ENCODE measurements at regions not wholly inside any gene's neighbourhood (a gene's known extent, or its start where the extent isn't known, plus 50 kb on each side); places are given as distances from the start of the nearest gene placed in this dataset.

DNA sequence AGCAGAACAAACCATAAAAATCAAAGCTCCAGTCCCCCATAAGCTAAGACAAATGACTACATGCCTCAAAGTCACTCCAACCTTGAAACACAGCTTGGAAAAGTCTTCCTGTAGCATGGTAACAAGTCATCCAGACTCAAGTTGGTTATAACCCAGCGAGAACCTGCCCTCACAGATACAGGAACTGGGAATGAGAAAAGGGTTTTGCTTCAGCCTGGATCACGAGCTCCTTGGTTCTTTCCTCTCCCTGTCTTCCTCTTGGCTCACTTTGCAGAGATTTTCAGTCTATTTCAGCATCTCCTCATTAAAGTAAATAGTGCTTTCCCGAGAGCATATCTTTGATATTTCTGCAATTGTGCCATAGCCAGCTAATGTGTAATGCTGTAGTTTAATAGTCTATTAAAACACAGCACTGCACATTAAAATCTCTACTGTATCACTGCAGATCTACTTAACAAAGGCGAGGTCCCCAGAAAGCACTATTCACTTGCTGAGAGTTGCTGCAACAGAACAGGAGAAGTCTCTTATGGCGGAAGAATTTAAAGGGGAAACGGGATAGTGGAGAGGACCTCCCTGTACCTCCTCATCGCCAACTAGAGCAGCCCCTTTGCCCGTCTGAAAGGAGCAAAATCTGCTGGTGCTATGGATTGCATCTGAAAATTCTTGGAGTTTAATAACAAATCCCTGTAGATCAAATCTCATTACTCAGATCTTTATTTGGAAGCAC is 249.3 kb upstream of the GATB start:
- intact Hi-C loops (cut with micrococcal nuclease), result no loop called here
- Mint-ChIP-seq H3K4me3 (no peak overlapping the region), H3K4me1 (peaks cover 19% of the 10 kb centered on the region), H3K9me3 (ENCODE audit: insufficient read depth) (no peaks in the 10 kb centered on the region), H3K27me3 (peaks cover 13% of the 10 kb centered on the region), H3K27ac (no peak overlapping the region)
- H3K9me3 ChIP-seq (ENCODE audit: control extremely low read depth in 1 of 3, control insufficient read depth in 2 of 3, insufficient read depth in 1 of 3, low read length in 2 of 3), result no peaks in the 10 kb centered on the region
- no peaks in the 10 kb centered on the region for H3K79me2 ChIP-seq (ENCODE audit: control insufficient read depth, insufficient read depth, low read length)
- ChIA-PET CTCF (no interaction called here), POLR2A (no interaction called here)
- 96% methylated on average over 3 of the region's 8 CpGs for WGBS (ENCODE audit: insufficient coverage)
- ATAC-seq (ENCODE audit: low read depth), result no peak
- no peaks in the 10 kb centered on the region for H3K27me3 ChIP-seq (replicated peaks in 1 of 4; ENCODE audit: control extremely low read depth in 1 of 4, control insufficient read depth in 3 of 4, insufficient read depth in 4 of 4, low read length in 3 of 4)
- no peak overlapping the region for H3K4me2 ChIP-seq (replicated peaks; ENCODE audit: low read depth, low read length, poor library complexity, severe bottlenecking)
- no peaks in the 10 kb centered on the region for H3K36me3 ChIP-seq (replicated peaks in 1 of 2; ENCODE audit: control extremely low read depth in 1 of 2, control insufficient read depth in 1 of 2, extremely low read depth in 1 of 2, insufficient read depth in 2 of 2, low read length in 1 of 2)
- no peak overlapping the region for H3K27ac ChIP-seq (ENCODE audit: low read length in 2 of 2)
- TF ChIP-seq, protein P1, sequence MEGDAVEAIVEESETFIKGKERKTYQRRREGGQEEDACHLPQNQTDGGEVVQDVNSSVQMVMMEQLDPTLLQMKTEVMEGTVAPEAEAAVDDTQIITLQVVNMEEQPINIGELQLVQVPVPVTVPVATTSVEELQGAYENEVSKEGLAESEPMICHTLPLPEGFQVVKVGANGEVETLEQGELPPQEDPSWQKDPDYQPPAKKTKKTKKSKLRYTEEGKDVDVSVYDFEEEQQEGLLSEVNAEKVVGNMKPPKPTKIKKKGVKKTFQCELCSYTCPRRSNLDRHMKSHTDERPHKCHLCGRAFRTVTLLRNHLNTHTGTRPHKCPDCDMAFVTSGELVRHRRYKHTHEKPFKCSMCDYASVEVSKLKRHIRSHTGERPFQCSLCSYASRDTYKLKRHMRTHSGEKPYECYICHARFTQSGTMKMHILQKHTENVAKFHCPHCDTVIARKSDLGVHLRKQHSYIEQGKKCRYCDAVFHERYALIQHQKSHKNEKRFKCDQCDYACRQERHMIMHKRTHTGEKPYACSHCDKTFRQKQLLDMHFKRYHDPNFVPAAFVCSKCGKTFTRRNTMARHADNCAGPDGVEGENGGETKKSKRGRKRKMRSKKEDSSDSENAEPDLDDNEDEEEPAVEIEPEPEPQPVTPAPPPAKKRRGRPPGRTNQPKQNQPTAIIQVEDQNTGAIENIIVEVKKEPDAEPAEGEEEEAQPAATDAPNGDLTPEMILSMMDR (IDR thresholded peaks at IDR 0.05), result no peak
- TF ChIP-seq EZH2 (IDR thresholded peaks at IDR 0.05; ENCODE audit: borderline replicate concordance, insufficient read depth, low read depth, low read length, poor library complexity, severe bottlenecking), result no peak
- no peak for DNase-seq
- no peaks in the 10 kb centered on the region for H4K20me1 ChIP-seq (ENCODE audit: control insufficient read depth, insufficient read depth, low read length, poor library complexity, severe bottlenecking)
- no peak overlapping the region for H3K9ac ChIP-seq (ENCODE audit: low read length)
- no peak overlapping the region for H3K4me3 ChIP-seq (ENCODE audit: control extremely low read depth in 1 of 5, extremely low read depth in 1 of 5, insufficient read depth in 1 of 5, low read depth in 2 of 5, low read length in 4 of 5)
- peaks cover 18 to 21% of the 10 kb centered on the region in 2 donors for H3K4me1 ChIP-seq (ENCODE audit: control insufficient read depth in 2 of 2, insufficient read depth in 2 of 2, low read length in 2 of 2)
- no peak overlapping the region for H2AFZ ChIP-seq (ENCODE audit: insufficient read depth, low read depth, low read length, poor library complexity, severe bottlenecking)

DNA sequence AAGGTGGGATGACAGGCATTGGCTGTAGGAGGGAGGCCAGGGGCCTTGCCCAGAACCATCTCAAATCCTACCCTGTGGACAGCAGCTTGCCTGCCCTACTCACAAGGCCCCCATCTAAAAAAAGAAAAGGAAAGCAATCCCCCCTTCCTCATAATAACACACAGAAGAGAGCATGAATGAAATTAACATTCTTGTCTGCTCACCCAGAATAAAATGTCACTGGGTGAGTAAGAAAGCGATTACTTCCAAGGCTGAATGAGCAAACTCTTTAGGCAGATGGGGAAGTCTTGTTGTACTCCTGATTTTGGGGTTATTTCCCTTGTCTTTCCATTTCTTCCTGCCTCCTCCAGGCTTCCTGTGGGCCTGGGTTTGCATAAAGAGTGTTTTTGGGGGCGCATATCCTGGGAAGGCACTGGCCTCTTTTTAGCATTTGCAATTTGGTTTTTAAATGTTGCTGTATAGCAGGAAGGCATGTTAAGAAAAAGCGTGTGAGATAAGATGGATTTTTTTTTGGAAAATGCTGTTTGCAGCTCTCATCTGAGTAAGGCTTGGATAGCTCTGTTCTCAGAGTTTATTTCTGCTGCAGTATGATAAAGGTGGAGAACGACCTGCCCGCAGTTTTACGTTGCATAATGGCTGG is 248.3 kb upstream of the GATB start:
- peaks cover 10% of the 10 kb centered on the region for H3K4me1 Mint-ChIP-seq
- ChIA-PET CTCF (no interaction called here), POLR2A (no interaction called here)

More for the DNA sequence above, 248.3 kb upstream of the GATB start:
- H4K20me1 ChIP-seq (ENCODE audit: control insufficient read depth, insufficient read depth, low read length, poor library complexity, severe bottlenecking), result no peaks in the 10 kb centered on the region
- H3K4me1 ChIP-seq (ENCODE audit: control insufficient read depth in 2 of 2, insufficient read depth in 2 of 2, low read length in 2 of 2), result peaks cover 8 to 11% of the 10 kb centered on the region in 2 donors
- no peaks in the 10 kb centered on the region for H3K9me3 ChIP-seq (ENCODE audit: control extremely low read depth in 1 of 3, control insufficient read depth in 2 of 3, insufficient read depth in 1 of 3, low read length in 2 of 3)
- H3K27me3 ChIP-seq (replicated peaks in 1 of 4; ENCODE audit: control extremely low read depth in 1 of 4, control insufficient read depth in 3 of 4, insufficient read depth in 4 of 4, low read length in 3 of 4), result no peaks in the 10 kb centered on the region
- Mint-ChIP-seq H3K27me3 (peaks cover 13% of the 10 kb centered on the region), H3K27ac (no peak overlapping the region), H3K4me3 (no peak overlapping the region), H3K9me3 (ENCODE audit: insufficient read depth) (no peaks in the 10 kb centered on the region)
- no peaks in the 10 kb centered on the region for H3K79me2 ChIP-seq (ENCODE audit: control insufficient read depth, insufficient read depth, low read length)
- H3K4me2 ChIP-seq (replicated peaks; ENCODE audit: low read depth, low read length, poor library complexity, severe bottlenecking), result no peak overlapping the region
- DNase-seq, result no peak
- H2AFZ ChIP-seq (ENCODE audit: insufficient read depth, low read depth, low read length, poor library complexity, severe bottlenecking), result no peak overlapping the region
- no peak for ATAC-seq (ENCODE audit: low read depth)
- no peaks in the 10 kb centered on the region for H3K36me3 ChIP-seq (replicated peaks in 1 of 2; ENCODE audit: control extremely low read depth in 1 of 2, control insufficient read depth in 1 of 2, extremely low read depth in 1 of 2, insufficient read depth in 2 of 2, low read length in 1 of 2)
- H3K9ac ChIP-seq (ENCODE audit: low read length), result no peak overlapping the region
- H3K4me3 ChIP-seq (ENCODE audit: control extremely low read depth in 1 of 5, extremely low read depth in 1 of 5, insufficient read depth in 1 of 5, low read depth in 2 of 5, low read length in 4 of 5), result no peak overlapping the region
- TF ChIP-seq, protein P1 (IDR thresholded peaks at IDR 0.05), result no peak
- no peak for TF ChIP-seq EZH2 (IDR thresholded peaks at IDR 0.05; ENCODE audit: borderline replicate concordance, insufficient read depth, low read depth, low read length, poor library complexity, severe bottlenecking)
- H3K27ac ChIP-seq (ENCODE audit: low read length in 2 of 2), result no peak overlapping the region
- intact Hi-C loops (cut with micrococcal nuclease), result no loop called here
- 89% methylated on average over 5 of the region's 6 CpGs for WGBS (ENCODE audit: insufficient coverage)

Measured in B cell (primary cell).